ENCODE measurements at regions not wholly inside any gene's neighbourhood (a gene's known extent, or its start where the extent isn't known, plus 50 kb on each side); places are given as distances from the start of the nearest gene placed in this dataset.
A peak's percentile ranks its signal among the peaks of the same experiment; 100 is the strongest.

GRCh38 chr6:85372915-85373270, 77.0 kb upstream of the NT5E start:
- DNase-seq (ENCODE audit: low read depth) = no peak
- no peak for TF ChIP-seq CTCF (conservative IDR thresholded peaks at IDR 0.05; ENCODE audit: control insufficient read depth, insufficient read depth, low read depth, low read length)
- H3K4me3 ChIP-seq (ENCODE audit: control insufficient read depth, low read depth, low read length) = no peak overlapping the region

DNA sequence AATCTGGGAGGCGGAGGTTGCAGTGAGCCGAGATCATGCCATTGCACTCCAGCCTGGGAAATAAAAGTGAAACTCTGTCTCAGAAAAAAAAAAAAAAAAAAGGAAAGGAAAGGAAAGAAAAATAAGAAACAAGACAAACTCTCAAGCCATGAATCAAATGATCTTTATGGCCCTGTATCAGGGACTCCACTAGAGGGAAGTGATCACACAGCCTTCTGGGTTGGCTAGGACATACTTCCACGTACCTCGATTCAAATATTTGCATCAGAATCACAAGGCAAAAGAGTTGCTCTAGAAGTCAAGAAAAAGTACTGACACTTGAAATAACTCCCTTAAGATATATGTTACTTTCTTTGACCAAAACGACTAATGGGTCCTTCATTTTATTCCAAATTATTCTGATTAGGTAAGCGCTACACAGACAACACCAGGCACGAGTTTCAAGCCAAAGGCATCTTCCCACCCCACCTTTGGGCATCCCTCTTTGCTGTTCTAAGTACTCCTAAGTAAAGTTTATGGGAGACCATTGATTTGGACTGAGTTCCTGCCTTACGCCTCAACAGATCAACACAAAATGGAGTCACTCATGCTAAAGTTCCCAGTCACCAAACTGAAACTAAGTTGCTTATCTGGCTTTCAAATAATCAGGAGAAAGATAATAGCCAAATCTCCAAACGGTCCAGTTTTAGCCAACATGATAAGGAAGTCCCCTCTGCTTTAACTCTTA, 77.5 kb upstream of the NT5E start:
- no peak overlapping the region for H3K4me3 ChIP-seq (ENCODE audit: control insufficient read depth, low read depth, low read length)
- peak; percentile 35 for DNase-seq (ENCODE audit: low read depth)
- no peak for TF ChIP-seq CTCF (conservative IDR thresholded peaks at IDR 0.05; ENCODE audit: control insufficient read depth, insufficient read depth, low read depth, low read length)

DNA sequence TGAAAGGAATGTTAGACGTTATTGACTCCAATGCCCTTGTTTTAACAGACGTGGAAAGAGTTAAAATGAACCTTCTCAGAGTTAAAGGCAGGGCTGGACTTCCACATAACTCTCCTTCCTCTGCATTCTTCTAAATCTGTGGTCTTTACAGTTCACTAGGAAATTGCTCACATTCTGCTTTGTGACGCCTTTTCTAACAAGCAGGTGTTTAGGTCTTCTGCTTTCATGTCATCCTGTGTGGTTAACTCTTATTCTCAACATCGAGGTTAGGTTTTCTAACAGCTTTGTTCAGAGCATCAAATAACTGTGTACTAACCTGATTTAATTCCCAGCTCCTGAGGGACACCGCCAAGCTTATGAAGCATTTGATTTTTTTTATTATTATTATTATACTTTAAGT, 81.3 kb upstream of the NT5E start:
- TF ChIP-seq CTCF (conservative IDR thresholded peaks at IDR 0.05; ENCODE audit: control insufficient read depth, insufficient read depth, low read depth, low read length) = no peak
- DNase-seq (ENCODE audit: low read depth) = no peak
- H3K4me3 ChIP-seq (ENCODE audit: control insufficient read depth, low read depth, low read length) = no peak overlapping the region

DNA sequence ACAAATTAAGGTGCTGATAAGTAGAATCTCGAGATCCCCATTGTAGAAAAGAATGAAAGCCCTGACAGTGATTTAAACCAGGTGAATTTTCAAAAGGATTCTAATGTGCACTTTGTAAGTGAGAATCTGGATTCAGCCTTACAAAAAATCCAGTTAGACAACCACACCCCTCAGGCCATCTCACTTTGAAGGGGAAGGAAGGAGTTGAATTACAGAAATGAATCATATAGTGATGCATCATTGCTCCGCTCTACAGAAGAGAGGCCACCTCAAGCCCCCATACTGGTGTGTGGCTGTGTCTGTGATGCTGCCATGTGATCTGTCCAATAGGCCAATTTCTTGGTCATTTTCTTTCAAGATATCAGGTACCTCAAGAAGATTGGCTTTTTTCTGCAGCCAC, 85.5 kb upstream of the NT5E start:
- no peak for TF ChIP-seq CTCF (conservative IDR thresholded peaks at IDR 0.05; ENCODE audit: control insufficient read depth, insufficient read depth, low read depth, low read length)
- no peak overlapping the region for H3K4me3 ChIP-seq (ENCODE audit: control insufficient read depth, low read depth, low read length)
- peak; percentile 85 for DNase-seq (ENCODE audit: low read depth)

GRCh38 chr6:85363870-85364269, 86.0 kb upstream of the NT5E start:
- no peak overlapping the region for H3K4me3 ChIP-seq (ENCODE audit: control insufficient read depth, low read depth, low read length)
- DNase-seq (ENCODE audit: low read depth) = no peak
- no peak for TF ChIP-seq CTCF (conservative IDR thresholded peaks at IDR 0.05; ENCODE audit: control insufficient read depth, insufficient read depth, low read depth, low read length)

DNA sequence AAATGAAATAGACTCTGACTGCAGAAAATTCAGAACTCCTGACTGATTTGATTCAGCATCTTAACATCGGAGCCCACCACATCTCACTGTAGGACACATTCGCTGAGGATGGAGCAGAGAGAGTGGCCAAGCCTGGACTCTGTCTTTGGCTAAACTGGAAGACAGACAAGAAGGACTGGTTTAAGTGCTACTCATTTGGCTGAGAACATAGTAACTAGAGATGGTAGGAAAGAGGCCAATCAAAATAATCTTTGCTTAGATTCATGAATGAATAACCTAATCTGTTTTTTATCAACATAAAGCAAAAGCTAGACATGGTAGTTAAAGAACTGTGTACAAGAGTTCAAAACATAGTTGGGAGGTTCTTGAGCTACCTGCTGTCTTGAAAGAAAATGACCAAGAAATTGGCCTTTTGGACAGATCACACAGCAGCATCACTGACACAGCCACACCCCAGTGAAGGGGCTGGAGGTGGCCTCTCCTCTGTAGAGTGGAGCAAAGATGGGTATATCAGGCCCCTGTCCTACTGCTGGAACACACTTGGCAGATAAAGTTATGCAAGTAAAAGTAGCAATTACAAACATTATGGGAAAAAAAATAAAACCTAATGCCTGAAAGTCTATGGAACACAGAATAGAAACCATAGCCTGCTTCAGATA, 87.1 kb upstream of the NT5E start:
- DNase-seq (ENCODE audit: low read depth) = peak; percentile 78
- no peak for TF ChIP-seq CTCF (conservative IDR thresholded peaks at IDR 0.05; ENCODE audit: control insufficient read depth, insufficient read depth, low read depth, low read length)
- H3K4me3 ChIP-seq (ENCODE audit: control insufficient read depth, low read depth, low read length) = no peak overlapping the region

Data from fibroblast of mammary gland (primary cell).